ENCODE measurements at regions not wholly inside any gene's neighbourhood (a gene's known extent, or its start where the extent isn't known, plus 50 kb on each side); places are given as distances from the start of the nearest gene placed in this dataset.

DNA sequence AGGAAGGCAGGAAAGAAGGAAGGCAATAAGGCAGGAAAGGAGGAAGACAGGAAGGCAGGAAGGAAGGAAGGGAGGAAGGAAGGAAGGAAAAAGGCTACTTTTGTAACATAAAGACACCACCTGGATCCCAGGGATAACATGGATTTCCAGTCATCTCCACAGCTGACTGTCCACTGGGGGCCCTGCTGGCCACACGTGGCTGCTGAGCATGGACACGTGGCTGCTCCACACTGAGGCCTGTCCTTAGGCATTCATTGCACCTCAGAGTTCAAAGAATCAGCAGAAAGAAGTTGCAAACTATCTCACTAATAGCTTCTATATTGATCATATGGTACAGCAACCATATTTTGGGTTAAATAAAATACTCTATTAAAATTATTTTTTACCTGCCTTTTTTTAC, 130.2 kb upstream of the SALL3 start:
- no peaks in the 10 kb centered on the region for H3K36me3 ChIP-seq (ENCODE audit: insufficient read depth, low read length, poor library complexity, severe bottlenecking)
- no TSS peak for BruUV-seq (replicated peaks)
- H3K27ac ChIP-seq (ENCODE audit: low read depth, low read length, poor library complexity, severe bottlenecking), result no peak overlapping the region
- no peaks in the 10 kb centered on the region for H3K9me3 ChIP-seq (ENCODE audit: low read depth, low read length, poor library complexity, severe bottlenecking)
- no peak overlapping the region for H3K4me3 ChIP-seq (ENCODE audit: low read depth, low read length, poor library complexity, severe bottlenecking)
- DNase-seq (ENCODE audit: low spot score), result no peak
- TF ChIP-seq, protein P1, sequence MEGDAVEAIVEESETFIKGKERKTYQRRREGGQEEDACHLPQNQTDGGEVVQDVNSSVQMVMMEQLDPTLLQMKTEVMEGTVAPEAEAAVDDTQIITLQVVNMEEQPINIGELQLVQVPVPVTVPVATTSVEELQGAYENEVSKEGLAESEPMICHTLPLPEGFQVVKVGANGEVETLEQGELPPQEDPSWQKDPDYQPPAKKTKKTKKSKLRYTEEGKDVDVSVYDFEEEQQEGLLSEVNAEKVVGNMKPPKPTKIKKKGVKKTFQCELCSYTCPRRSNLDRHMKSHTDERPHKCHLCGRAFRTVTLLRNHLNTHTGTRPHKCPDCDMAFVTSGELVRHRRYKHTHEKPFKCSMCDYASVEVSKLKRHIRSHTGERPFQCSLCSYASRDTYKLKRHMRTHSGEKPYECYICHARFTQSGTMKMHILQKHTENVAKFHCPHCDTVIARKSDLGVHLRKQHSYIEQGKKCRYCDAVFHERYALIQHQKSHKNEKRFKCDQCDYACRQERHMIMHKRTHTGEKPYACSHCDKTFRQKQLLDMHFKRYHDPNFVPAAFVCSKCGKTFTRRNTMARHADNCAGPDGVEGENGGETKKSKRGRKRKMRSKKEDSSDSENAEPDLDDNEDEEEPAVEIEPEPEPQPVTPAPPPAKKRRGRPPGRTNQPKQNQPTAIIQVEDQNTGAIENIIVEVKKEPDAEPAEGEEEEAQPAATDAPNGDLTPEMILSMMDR (conservative IDR thresholded peaks at IDR 0.05; ENCODE audit: low read depth, low read length), result no peak
- no peak for TF ChIP-seq EZH2 (IDR thresholded peaks at IDR 0.05; ENCODE audit: borderline replicate concordance, low read depth, low read length, poor library complexity, severe bottlenecking)
- ChIA-PET CTCF (no interaction called here), POLR2A (ENCODE audit: low non-redundant PET) (no interaction called here)
- H3K4me1 ChIP-seq (ENCODE audit: insufficient read depth, low read length, poor library complexity, severe bottlenecking), result no peaks in the 10 kb centered on the region
- intact Hi-C loops (cut with micrococcal nuclease; ENCODE audit: unreplicated experiment), result no loop called here
- H3K27me3 ChIP-seq (replicated peaks; ENCODE audit: insufficient read depth, low read depth, low read length, poor library complexity), result no peaks in the 10 kb centered on the region

DNA sequence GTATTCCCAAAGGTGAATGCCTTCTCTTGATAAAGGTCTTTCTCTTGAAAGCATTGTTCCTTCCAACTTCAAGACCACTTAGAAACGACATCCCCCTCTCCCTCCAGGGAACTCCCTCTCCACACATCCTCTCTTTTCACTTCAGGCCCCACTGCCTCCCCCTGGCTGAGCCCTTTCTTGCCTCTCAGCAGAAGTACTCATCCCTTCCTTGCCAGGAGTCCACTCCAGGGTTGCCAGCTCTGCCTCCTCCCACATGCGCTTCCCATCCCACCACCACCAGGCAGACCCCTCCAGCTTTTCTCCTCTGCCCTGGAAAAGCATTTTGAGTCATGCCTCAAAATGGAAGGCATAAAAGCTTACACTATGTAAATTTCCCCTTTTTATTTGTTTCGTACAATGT, 126.3 kb upstream of the SALL3 start:
- ChIA-PET CTCF (no interaction called here), POLR2A (ENCODE audit: low non-redundant PET) (no interaction called here)
- TF ChIP-seq, protein P1 (conservative IDR thresholded peaks at IDR 0.05; ENCODE audit: low read depth, low read length), result no peak
- TF ChIP-seq EZH2 (IDR thresholded peaks at IDR 0.05; ENCODE audit: borderline replicate concordance, low read depth, low read length, poor library complexity, severe bottlenecking), result no peak
- BruUV-seq (replicated peaks), result no TSS peak
- no peaks in the 10 kb centered on the region for H3K36me3 ChIP-seq (ENCODE audit: insufficient read depth, low read length, poor library complexity, severe bottlenecking)
- H3K4me3 ChIP-seq (ENCODE audit: low read depth, low read length, poor library complexity, severe bottlenecking), result no peak overlapping the region
- H3K4me1 ChIP-seq (ENCODE audit: insufficient read depth, low read length, poor library complexity, severe bottlenecking), result no peaks in the 10 kb centered on the region
- H3K9me3 ChIP-seq (ENCODE audit: low read depth, low read length, poor library complexity, severe bottlenecking), result no peaks in the 10 kb centered on the region
- intact Hi-C loops (cut with micrococcal nuclease; ENCODE audit: unreplicated experiment), result no loop called here
- DNase-seq (ENCODE audit: low spot score), result no peak
- no peak overlapping the region for H3K27ac ChIP-seq (ENCODE audit: low read depth, low read length, poor library complexity, severe bottlenecking)
- no peaks in the 10 kb centered on the region for H3K27me3 ChIP-seq (replicated peaks; ENCODE audit: insufficient read depth, low read depth, low read length, poor library complexity)

DNA sequence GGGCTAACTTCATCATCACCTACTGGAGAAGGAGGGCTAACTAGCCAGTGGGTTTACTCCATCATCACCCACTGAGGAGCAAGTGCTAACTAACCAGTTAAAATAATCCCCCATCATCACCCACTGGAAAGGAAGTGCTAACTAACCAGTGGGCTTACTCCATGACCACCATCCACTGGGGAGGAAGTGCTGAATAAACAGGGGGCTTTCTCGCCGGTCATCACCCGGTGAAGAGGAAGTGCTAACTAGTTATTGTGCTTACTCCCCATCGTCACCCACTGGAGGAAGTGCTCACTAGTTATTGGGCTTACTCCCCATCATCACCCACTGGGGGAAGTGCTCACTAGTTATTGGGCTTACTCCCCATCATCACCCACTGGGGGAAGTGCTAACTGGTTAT, 124.4 kb upstream of the SALL3 start:
- Histone ChIP-seq H3K4me1 (ENCODE audit: insufficient read depth, low read length, poor library complexity, severe bottlenecking) (no peaks in the 10 kb centered on the region), H3K27ac (ENCODE audit: low read depth, low read length, poor library complexity, severe bottlenecking) (no peak overlapping the region), H3K9me3 (ENCODE audit: low read depth, low read length, poor library complexity, severe bottlenecking) (no peaks in the 10 kb centered on the region), H3K4me3 (ENCODE audit: low read depth, low read length, poor library complexity, severe bottlenecking) (no peak overlapping the region), H3K36me3 (ENCODE audit: insufficient read depth, low read length, poor library complexity, severe bottlenecking) (no peaks in the 10 kb centered on the region), H3K27me3 (replicated peaks; ENCODE audit: insufficient read depth, low read depth, low read length, poor library complexity) (no peaks in the 10 kb centered on the region)
- no peak for DNase-seq (ENCODE audit: low spot score)
- ChIA-PET POLR2A (ENCODE audit: low non-redundant PET) (no interaction called here), CTCF (no interaction called here)
- BruUV-seq (replicated peaks), result no TSS peak
- intact Hi-C loops (cut with micrococcal nuclease; ENCODE audit: unreplicated experiment), result no loop called here
- no peak for TF ChIP-seq EZH2 (IDR thresholded peaks at IDR 0.05; ENCODE audit: borderline replicate concordance, low read depth, low read length, poor library complexity, severe bottlenecking)
- TF ChIP-seq, protein P1 (conservative IDR thresholded peaks at IDR 0.05; ENCODE audit: low read depth, low read length), result no peak
